ENCODE measurements at regions not wholly inside any gene's neighbourhood (a gene's known extent, or its start where the extent isn't known, plus 50 kb on each side); places are given as distances from the start of the nearest gene placed in this dataset.
"Not testable (repeated sequence)": the region's sequence is repeated elsewhere in the genome, so short reads cannot be mapped to it uniquely, and the experiment has no call there.

- in situ Hi-C loops (cut with MboI; ENCODE audit: low pct_ligation_motif_present in 1 of 4, low pct_unique_long_range_greater_than_20kb in 1 of 4, low sequenced_read_pairs in 3 of 4) (no loop called here), intact Hi-C loops (cut with DNase I; ENCODE audit: low total_unique reads) (no loop called here)
- no peaks in the 10 kb centered on the region for H3K9me3 ChIP-seq
- H3K4me1 ChIP-seq = no peaks in the 10 kb centered on the region
- H3K36me3 ChIP-seq = no peaks in the 10 kb centered on the region
- no peak for DNase-seq
- WGBS, 2 donors (ENCODE audit: low coverage in 1 of 2) = 45 to 92% methylated on average over 3 to 6 of the region's 6 CpGs
- H3K4me3 ChIP-seq = no peak overlapping the region
- no peaks in the 10 kb centered on the region for H3K27me3 ChIP-seq
- no peak overlapping the region for H3K27ac ChIP-seq
- no peak for TF ChIP-seq POLR2A (IDR thresholded peaks at IDR 0.05)
- no peak for TF ChIP-seq POLR2AphosphoS5 (IDR thresholded peaks at IDR 0.05)
- TF ChIP-seq EP300 (IDR thresholded peaks at IDR 0.05; ENCODE audit: low read depth) = no peak
- no peak for TF ChIP-seq CTCF (IDR thresholded peaks at IDR 0.05)
Observed at GRCh38 chr14:21791749-21792148, 118.1 kb upstream of the OR4E1 start.

DNA sequence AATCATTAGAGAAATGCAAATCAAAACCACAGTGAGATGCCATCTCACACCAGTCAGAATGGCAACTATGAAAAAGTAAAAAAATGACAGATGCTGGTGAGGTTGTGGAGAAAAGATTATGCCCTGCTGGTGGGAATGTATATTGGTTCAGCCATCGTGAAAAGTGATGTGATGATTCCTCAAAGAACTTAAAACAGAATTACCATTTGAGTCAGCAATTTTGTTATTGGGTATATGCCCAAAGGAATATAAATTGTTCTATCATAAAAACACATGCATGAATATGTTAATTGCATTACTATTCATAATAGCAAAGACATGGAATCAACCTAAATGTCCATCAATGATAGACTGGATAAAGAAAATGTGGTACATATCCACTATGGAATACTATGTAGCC lies 115.1 kb upstream of the OR4E1 start:
- DNase-seq; H3K27me3 ChIP-seq; H3K36me3 ChIP-seq; in situ Hi-C loops (cut with MboI; ENCODE audit: low pct_ligation_motif_present in 1 of 4, low pct_unique_long_range_greater_than_20kb in 1 of 4, low sequenced_read_pairs in 3 of 4); intact Hi-C loops (cut with DNase I; ENCODE audit: low total_unique reads); H3K27ac ChIP-seq; H3K4me1 ChIP-seq; H3K9me3 ChIP-seq; H3K4me3 ChIP-seq: not testable (repeated sequence)
- WGBS, 2 donors (ENCODE audit: low coverage in 1 of 2) = 43 to 48% methylated on average over 1 of the region's 1 CpG

DNA sequence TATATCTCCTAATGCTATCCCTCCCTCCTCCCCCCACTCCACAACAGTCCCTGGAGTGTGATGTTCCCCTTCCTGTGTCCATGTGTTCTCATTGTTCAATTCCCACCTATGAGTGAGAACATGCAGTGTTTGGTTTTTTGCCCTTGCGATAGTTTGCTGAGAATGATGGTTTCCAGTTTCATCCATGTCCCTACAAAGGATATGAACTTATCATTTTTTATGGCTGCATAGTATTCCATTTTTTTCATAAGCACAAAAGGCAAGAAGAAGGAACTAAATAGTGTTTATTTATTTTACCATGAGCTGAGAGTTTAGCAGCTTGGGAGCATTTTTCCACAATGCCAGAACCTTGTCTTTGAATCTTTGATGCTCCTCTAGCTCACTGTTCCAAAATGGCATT lies 113.6 kb upstream of the OR4E1 start:
- H3K4me3 ChIP-seq; H3K36me3 ChIP-seq; H3K27me3 ChIP-seq; intact Hi-C loops (cut with DNase I; ENCODE audit: low total_unique reads); H3K27ac ChIP-seq; in situ Hi-C loops (cut with MboI; ENCODE audit: low pct_ligation_motif_present in 1 of 4, low pct_unique_long_range_greater_than_20kb in 1 of 4, low sequenced_read_pairs in 3 of 4); H3K9me3 ChIP-seq; H3K4me1 ChIP-seq; DNase-seq: not testable (repeated sequence)
- 71 to 86% methylated on average over 1 of the region's 1 CpG for WGBS, 2 donors (ENCODE audit: low coverage in 1 of 2)

DNA sequence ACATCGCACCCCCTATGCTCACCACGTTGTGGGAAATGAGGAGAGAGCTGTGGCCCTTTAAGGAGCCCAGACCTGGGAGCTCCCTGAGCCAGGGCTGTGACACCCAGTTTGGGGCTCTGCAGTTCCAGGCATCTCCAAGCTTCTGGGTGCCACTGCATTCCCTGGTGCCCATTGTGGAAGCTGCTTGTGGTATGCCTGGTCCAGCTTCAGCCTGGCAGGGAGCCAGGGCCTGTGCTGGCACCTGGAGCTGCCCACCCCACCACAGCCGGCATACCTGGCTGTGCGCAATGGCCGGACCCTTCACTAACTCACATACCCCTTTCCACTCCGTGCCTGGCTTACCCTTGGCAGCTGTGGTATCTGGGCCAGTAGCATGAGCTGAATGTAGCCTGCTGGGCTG lies 107.9 kb upstream of the OR4E1 start:
- intact Hi-C loops (cut with DNase I; ENCODE audit: low total_unique reads) = no loop called here
- H3K9me3 ChIP-seq = no peaks in the 10 kb centered on the region
- DNase-seq = no peak
- in situ Hi-C loops (cut with MboI; ENCODE audit: low pct_ligation_motif_present in 1 of 4, low pct_unique_long_range_greater_than_20kb in 1 of 4, low sequenced_read_pairs in 3 of 4) = no loop called here
- no peak for TF ChIP-seq POLR2A (IDR thresholded peaks at IDR 0.05)
- TF ChIP-seq POLR2AphosphoS5 (IDR thresholded peaks at IDR 0.05) = no peak
- TF ChIP-seq EP300 (IDR thresholded peaks at IDR 0.05; ENCODE audit: low read depth) = no peak
- TF ChIP-seq CTCF (IDR thresholded peaks at IDR 0.05) = no peak
- no peak overlapping the region for H3K4me3 ChIP-seq
- 82% methylated on average over 6 of the region's 6 CpGs; no CpG with 5 or more reads in 1 of the 2 donors for WGBS, 2 donors (ENCODE audit: low coverage in 1 of 2)
- H3K27ac ChIP-seq = no peak overlapping the region
- no peaks in the 10 kb centered on the region for H3K36me3 ChIP-seq
- no peaks in the 10 kb centered on the region for H3K27me3 ChIP-seq
- no peaks in the 10 kb centered on the region for H3K4me1 ChIP-seq

GRCh38 chr14:21780429-21781084 lies 106.9 kb upstream of the OR4E1 start:
- in situ Hi-C loops (cut with MboI; ENCODE audit: low pct_ligation_motif_present in 1 of 4, low pct_unique_long_range_greater_than_20kb in 1 of 4, low sequenced_read_pairs in 3 of 4) = no loop called here
- Histone ChIP-seq H3K36me3 (no peaks in the 10 kb centered on the region), H3K9me3 (no peaks in the 10 kb centered on the region), H3K4me3 (no peak overlapping the region), H3K27me3 (no peaks in the 10 kb centered on the region), H3K27ac (no peak overlapping the region), H3K4me1 (no peaks in the 10 kb centered on the region)
- DNase-seq = no peak
- 86% methylated on average over 14 of the region's 14 CpGs; no CpG with 5 or more reads in 1 of the 2 donors for WGBS, 2 donors (ENCODE audit: low coverage in 1 of 2)
- intact Hi-C loops (cut with DNase I; ENCODE audit: low total_unique reads) = no loop called here
- TF ChIP-seq POLR2AphosphoS5 (IDR thresholded peaks at IDR 0.05) (no peak), EP300 (IDR thresholded peaks at IDR 0.05; ENCODE audit: low read depth) (no peak), POLR2A (IDR thresholded peaks at IDR 0.05) (no peak), CTCF (IDR thresholded peaks at IDR 0.05) (no peak)
